SHP77 treated with DMSO at 0.1 percent for 48 hours (cell line): ENCODE measurements at regions not wholly inside any gene's neighbourhood (a gene's known extent, or its start where the extent isn't known, plus 50 kb on each side); places are given as distances from the start of the nearest gene placed in this dataset.

Experiments
- DNase-seq: peaks from one replicate; lab custom pipeline; 2025; lab: John Stamatoyannopoulos, UW

GRCh38 chr10:111203615-111204014 lies 126.8 kb downstream of the ADRA2A start:
- DNase-seq = no peak

DNA sequence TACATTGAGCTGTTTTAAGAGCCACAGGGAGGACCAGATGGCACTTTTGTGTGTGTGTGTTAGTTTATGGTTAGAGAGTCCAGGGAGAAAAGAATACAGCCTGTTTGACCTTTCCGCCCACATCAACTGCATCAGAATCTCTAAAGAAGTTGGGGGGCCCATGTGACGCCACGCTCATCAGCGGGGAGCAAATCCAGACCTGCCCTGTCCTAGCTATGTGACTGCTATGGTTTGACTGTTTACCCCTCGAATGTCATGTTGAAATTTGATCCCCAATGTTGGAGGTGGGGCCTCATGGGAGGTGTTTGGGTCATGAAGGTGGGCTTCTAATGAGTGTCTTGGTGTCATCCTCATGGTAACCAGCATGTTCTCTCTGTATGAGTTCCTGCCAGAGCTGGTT lies 128.0 kb downstream of the ADRA2A start:
- DNase-seq = no peak

GRCh38 chr10:111206521-111206920 lies 129.7 kb downstream of the ADRA2A start:
- no peak for DNase-seq

- no peak for DNase-seq
Observed at GRCh38 chr10:111207500-111207899, 130.7 kb downstream of the ADRA2A start.

- DNase-seq = no peak
Observed at GRCh38 chr10:111208951-111209350, 132.1 kb downstream of the ADRA2A start.

GRCh38 chr10:111209692-111210091 lies 132.9 kb downstream of the ADRA2A start:
- DNase-seq = no peak

GRCh38 chr10:111211241-111211640 lies 134.4 kb downstream of the ADRA2A start:
- no peak for DNase-seq

- no peak for DNase-seq
Observed at GRCh38 chr10:111211706-111212105, 134.9 kb downstream of the ADRA2A start.

DNA sequence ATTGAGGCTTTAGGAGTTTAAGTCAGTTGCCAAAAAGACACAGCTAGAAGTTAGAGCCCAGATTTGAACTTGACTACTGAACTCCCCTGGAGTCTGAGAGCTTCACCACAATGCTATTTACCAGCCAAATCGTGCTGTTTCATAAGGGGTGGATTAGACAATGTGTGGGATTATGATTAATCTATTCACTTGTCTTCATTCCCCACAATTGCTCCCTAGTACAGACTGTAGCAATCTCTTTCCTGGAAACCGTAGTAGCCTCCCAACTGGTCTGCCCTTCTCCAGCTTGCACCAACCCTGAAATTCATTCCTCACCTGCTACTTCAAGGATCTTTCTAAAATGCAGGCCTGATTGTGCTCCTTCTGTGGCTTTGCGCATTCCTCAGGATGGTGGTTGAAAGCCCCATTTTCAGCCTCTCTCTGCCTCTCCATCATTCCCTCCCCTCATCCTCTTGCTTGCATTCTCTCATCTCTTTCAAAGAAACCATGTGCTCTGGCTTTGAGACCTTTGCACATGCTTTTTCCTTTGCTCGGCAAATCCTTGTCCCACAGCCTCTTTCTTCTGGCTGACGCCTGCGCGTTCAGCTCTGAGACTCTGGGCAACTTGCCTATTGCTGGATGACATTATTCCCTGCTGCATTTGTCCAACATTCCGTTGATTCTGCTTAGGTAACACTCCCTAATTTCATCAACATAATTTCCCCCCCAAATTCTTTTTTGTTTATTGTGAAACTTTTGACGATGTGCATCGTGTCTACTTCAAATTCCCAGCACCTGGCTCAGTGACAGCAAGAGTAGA lies 145.1 kb downstream of the ADRA2A start:
- no peak for DNase-seq

- DNase-seq = no peak
Observed at GRCh38 chr10:111222961-111223360, 146.1 kb downstream of the ADRA2A start.

DNA sequence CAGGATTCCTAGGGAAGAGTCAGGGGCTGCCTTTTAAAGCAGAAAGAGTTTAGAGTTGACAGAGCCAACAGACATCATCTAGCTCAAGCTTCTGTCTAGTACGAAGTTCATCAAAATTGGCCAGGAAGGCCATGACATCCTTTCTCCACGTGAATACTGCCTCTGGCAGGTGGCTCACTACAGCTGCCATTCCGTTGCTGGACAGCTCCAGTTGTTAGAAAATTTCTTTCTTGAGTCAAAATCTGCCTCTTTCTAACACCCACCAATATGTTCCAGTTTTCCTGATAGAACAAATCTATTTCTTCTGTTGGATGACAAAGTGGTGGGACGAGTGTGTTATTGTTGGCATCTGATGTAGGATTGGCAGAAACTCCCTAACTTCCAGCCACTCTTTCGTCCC lies 154.9 kb downstream of the ADRA2A start:
- DNase-seq = no peak

GRCh38 chr10:111233439-111233838 lies 156.6 kb downstream of the ADRA2A start:
- no peak for DNase-seq

GRCh38 chr10:111234234-111234913 lies 157.5 kb downstream of the ADRA2A start:
- no peak for DNase-seq

GRCh38 chr10:111234914-111235302 lies 158.1 kb downstream of the ADRA2A start:
- no peak for DNase-seq

DNA sequence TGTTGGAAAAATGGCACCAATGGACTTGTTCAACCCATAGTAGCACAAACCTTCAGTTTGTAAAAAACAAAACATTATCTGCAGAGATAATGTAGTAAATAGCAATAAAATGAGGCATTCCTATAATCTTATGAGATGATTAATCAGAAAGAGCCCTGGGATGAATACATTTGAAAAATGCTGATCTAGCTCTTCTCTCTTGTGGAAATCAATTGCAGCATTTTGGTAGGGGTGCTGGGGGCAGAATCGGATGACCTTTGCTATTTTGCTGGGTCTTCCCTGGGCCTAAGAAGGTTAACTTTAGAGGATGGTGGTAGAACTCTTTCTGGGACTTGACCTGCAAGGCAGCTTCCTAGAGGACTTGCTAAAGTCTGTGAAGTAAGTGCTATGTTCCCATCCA lies 163.5 kb downstream of the ADRA2A start:
- DNase-seq = no peak

GRCh38 chr10:111243126-111243525 lies 166.3 kb downstream of the ADRA2A start:
- no peak for DNase-seq

- no peak for DNase-seq
Observed at GRCh38 chr10:111246136-111246535, 169.3 kb downstream of the ADRA2A start.

- no peak for DNase-seq
Observed at GRCh38 chr10:111246814-111247452, 170.1 kb downstream of the ADRA2A start.

DNA sequence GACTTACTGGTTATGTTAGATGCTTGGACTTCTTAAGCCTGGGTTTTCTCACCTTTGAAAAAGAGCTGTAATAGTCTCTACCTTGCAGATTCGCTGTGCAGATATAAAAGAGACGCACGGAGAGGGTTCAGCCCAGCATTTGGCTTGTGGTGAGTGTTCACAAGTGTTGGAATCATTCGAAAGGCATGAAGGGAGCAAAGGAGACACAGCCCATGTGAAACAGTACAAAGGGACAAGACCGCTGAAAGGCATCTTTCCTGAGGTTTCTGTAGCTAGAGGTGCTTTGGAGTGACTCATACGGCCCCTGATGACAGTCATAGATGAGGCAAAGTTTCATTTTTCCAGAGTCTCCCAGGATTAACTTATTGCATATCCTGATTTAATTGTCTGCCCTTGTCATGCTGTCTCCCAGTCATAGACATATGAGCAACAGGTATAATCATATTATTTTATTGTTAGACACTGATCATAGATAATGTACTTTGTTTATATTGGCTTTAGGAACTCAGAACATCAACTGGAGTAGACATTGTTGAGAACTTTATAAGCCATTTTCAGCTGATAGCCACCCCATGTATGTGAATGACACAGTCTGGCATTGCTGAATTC lies 171.1 kb downstream of the ADRA2A start:
- no peak for DNase-seq

DNA sequence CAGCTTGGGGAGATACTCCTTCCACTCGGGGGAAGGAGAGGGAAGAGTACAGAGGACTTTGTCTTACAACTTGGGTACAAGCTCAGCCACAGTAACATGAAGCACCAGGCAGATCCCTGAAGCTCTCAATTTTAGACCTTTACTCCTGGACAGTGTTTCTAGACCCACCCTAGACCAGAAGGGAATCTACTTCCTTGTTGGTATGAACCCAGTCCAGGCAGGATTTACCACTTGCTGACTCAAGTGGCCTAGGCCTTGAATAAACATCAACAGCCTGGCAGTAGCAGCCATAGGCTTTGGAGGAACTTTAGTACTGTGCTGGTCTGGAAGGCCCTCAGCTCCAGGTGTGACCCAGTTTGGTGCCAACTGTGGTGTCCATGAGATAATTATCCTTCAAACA lies 173.1 kb downstream of the ADRA2A start:
- no peak for DNase-seq

GRCh38 chr10:111261081-111261615 lies 184.3 kb downstream of the ADRA2A start:
- DNase-seq = no peak

GRCh38 chr10:111265341-111265740 lies 188.5 kb downstream of the ADRA2A start:
- no peak for DNase-seq
